ENCODE measurements at regions not wholly inside any gene's neighbourhood (a gene's known extent, or its start where the extent isn't known, plus 50 kb on each side); places are given as distances from the start of the nearest gene placed in this dataset.
"Not testable (repeated sequence)": the region's sequence is repeated elsewhere in the genome, so short reads cannot be mapped to it uniquely, and the experiment has no call there.

DNA sequence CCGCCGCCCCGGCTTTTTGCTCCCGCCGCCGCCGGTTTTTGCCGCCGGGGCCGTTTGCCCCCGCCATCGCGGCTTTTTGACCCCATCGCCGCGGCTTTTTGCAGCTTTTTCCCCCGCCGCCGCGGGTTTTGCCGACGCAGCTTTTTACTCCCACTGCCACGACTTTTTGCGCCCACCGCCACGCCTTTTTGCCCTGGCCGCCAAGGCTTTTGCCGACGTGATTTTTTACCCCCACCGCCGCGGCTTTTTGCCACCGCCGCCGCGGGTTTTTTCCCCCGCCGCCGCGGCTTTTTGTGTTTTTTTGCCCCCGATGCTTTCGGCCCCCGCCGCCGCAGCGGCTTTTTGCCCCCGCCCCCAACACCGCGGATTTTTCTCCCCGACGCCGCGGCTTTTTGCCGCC, 5001.9 kb upstream of the OR11H1 start:
- H3K36me3 ChIP-seq (replicated peaks); in situ Hi-C loops (cut with MboI; ENCODE audit: low sequenced_read_pairs); H3K4me3 ChIP-seq; H3K27me3 ChIP-seq (ENCODE audit: low read depth); H3K9me3 ChIP-seq; H3K4me1 ChIP-seq: not testable (repeated sequence)
- DNase-seq (ENCODE audit: low spot score in 2 of 2) = peak in 1 of 2 experiments; percentile 0

DNA sequence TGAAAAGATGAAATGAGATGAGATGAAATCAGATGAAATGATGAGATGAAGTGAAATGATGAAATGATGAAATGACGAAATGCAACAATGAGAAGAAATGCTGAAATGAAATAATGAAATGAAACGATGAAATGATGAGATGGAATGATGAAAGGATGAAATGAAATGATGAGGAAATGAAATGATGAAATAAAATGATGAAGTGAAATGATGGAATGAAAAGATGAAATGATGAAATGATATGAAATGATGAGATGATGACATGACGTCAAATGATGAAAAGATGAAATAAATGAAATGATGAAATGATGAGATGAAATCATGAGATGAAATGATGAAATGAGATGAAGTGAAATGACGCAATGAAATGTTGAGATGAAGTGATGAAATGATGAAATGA, 4996.9 kb upstream of the OR11H1 start:
- DNase-seq (ENCODE audit: low spot score in 2 of 2); H3K4me3 ChIP-seq; in situ Hi-C loops (cut with MboI; ENCODE audit: low sequenced_read_pairs); H3K27me3 ChIP-seq (ENCODE audit: low read depth); H3K4me1 ChIP-seq; H3K36me3 ChIP-seq (replicated peaks); H3K9me3 ChIP-seq: not testable (repeated sequence)

DNA sequence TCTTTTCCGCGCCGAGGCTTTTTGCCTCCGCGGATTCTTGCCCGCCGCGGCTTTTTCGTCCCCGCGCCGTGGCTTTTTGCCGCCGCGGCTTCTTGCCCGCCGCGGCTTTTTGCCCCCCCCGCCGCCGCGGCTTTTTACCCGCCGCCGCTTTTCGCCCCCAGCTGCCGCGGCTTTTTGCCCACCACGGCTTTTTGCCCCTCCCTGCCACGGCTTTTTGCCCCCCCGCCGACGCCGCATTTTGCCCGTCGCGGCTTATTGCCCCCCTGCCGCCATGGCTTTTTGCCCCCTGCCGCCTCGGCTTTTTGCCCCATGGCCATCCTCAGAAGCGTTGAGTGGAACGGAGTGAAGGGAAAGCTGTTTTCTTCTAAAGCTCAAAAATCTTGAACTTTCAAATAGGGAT, 4955.5 kb upstream of the OR11H1 start:
- H3K4me1 ChIP-seq; H3K36me3 ChIP-seq (replicated peaks); H3K9me3 ChIP-seq; DNase-seq (ENCODE audit: low spot score in 2 of 2); in situ Hi-C loops (cut with MboI; ENCODE audit: low sequenced_read_pairs); H3K4me3 ChIP-seq; H3K27me3 ChIP-seq (ENCODE audit: low read depth): not testable (repeated sequence)

DNA sequence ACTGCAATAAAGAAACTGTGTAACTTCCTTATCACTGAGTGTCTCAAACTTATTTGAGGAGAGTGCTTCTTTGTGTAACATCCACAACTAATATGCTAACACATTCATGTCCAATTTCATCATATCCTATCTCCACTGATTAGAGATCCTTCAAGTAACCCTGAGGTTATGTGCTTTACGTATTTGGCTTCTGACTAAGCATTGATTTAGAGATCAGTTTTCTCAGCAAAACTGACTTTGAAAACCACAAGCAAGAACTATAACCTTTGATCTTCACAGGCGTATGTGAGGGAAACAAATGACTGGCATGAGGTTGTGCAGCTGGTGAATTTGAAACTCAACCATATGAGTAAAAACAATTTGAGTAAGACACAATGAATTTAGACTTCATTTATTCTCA, 4926.9 kb upstream of the OR11H1 start:
- H3K4me1 ChIP-seq; H3K36me3 ChIP-seq (replicated peaks); DNase-seq (ENCODE audit: low spot score in 2 of 2); in situ Hi-C loops (cut with MboI; ENCODE audit: low sequenced_read_pairs); H3K4me3 ChIP-seq; H3K9me3 ChIP-seq; H3K27me3 ChIP-seq (ENCODE audit: low read depth): not testable (repeated sequence)

DNA sequence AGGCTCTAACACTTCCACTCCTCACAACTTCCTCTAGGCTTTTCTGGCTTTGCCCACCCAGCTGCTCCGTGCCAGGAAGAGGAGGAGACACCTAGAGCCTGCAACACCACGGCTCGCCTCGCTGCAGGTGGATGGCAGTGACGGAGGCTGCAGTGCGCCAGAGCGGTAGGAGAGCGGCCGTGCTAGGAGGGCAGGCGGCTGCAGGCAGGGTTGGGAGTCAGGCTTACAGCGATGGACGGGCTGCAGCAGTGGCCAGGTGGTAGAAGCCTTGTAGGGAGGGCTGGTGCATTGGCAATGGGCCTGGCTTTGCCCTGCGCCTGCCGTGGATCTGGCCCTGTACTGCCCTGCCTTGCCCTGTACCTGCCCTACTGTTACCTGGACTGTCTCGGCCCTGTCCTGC, 4896.0 kb upstream of the OR11H1 start:
- H3K9me3 ChIP-seq = not testable (repeated sequence)

DNA sequence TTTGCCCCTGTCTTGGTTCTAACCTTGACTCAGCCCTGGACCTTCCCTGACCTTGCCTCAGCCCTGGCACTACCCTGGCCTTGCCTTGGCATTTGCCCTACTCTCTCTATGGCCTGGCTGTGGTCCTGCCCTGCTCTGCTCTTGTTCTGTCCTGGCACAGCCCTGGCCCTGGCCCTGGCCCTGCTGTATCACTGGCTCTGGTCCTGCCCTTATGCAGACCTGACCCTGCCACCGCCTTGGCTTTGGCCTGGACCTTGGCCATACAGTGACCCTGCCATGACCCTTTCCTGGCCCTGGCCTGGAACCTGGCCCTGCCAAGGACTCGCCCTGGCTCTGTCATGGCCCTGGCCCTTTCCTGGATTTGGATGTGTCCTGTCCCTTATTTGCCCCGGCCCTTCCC, 4892.7 kb upstream of the OR11H1 start:
- H3K36me3 ChIP-seq (replicated peaks); H3K4me1 ChIP-seq; H3K27me3 ChIP-seq (ENCODE audit: low read depth); in situ Hi-C loops (cut with MboI; ENCODE audit: low sequenced_read_pairs); DNase-seq (ENCODE audit: low spot score in 2 of 2); H3K4me3 ChIP-seq; H3K9me3 ChIP-seq: not testable (repeated sequence)

More for the DNA sequence above, 4896.0 kb upstream of the OR11H1 start:
- DNase-seq (ENCODE audit: low spot score in 2 of 2); in situ Hi-C loops (cut with MboI; ENCODE audit: low sequenced_read_pairs); H3K27me3 ChIP-seq (ENCODE audit: low read depth); H3K36me3 ChIP-seq (replicated peaks); H3K4me3 ChIP-seq; H3K4me1 ChIP-seq: not testable (repeated sequence)

DNA sequence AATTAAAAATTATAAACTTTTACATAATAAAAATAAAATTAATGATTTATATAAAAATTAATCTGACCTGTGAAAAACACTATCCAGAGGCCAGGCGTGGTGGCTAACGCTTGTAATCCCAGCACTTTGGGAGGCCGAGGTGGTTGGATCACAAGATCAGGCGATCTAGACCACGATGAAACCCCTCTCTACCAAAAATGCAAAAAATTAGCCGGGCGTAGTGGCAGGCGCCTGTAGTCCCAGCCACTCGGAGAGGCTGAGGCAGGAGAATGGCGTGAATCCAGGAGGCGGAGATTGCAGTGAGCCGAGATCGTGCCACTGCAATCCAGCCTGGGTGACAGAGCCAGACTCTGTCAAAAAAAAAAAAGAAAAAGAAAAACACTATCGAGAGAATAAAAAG, 4865.2 kb upstream of the OR11H1 start:
- in situ Hi-C loops (cut with MboI; ENCODE audit: low sequenced_read_pairs); DNase-seq (ENCODE audit: low spot score in 2 of 2); H3K27me3 ChIP-seq (ENCODE audit: low read depth); H3K9me3 ChIP-seq; H3K4me3 ChIP-seq; H3K36me3 ChIP-seq (replicated peaks); H3K4me1 ChIP-seq: not testable (repeated sequence)

DNA sequence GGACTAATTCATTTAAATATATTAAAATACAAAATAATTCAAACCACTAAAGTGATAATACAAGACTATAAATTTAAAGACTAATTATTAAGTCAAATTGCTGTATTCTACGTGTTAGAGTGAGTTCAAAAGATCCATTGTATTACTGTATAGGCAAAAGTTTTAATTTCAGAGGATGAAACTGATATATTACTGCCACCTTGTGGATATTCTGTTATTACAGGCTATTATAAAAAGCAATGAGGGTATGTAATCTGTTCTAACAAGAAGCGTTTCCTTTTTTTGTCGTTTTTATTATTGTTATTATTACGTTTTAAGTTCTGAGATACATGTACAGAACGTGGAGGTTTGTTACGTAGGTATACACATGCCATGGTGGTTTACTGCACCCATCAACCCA, 4854.9 kb upstream of the OR11H1 start:
- H3K36me3 ChIP-seq (replicated peaks); H3K9me3 ChIP-seq; H3K27me3 ChIP-seq (ENCODE audit: low read depth); H3K4me3 ChIP-seq; in situ Hi-C loops (cut with MboI; ENCODE audit: low sequenced_read_pairs); H3K4me1 ChIP-seq; DNase-seq (ENCODE audit: low spot score in 2 of 2): not testable (repeated sequence)

DNA sequence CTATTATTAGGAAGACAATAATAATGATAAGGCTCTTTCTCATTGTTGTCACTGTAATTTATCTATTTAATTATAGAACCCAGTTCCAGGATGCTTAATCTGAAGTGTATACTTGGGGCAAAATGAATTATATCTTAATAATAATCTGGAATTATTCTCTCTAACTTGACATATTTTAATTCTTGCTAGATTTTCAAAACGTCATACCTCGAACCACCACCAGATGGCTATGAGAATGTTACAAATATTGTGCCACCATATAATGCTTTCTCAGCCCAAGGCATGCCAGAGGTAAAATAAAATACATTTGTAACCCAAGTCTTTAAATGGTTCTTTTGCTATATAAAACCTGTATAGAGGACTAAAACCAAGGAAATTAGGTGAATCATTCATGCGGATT, 4849.3 kb upstream of the OR11H1 start:
- in situ Hi-C loops (cut with MboI; ENCODE audit: low sequenced_read_pairs); H3K36me3 ChIP-seq (replicated peaks); H3K4me3 ChIP-seq; H3K27me3 ChIP-seq (ENCODE audit: low read depth); H3K4me1 ChIP-seq; DNase-seq (ENCODE audit: low spot score in 2 of 2); H3K9me3 ChIP-seq: not testable (repeated sequence)

DNA sequence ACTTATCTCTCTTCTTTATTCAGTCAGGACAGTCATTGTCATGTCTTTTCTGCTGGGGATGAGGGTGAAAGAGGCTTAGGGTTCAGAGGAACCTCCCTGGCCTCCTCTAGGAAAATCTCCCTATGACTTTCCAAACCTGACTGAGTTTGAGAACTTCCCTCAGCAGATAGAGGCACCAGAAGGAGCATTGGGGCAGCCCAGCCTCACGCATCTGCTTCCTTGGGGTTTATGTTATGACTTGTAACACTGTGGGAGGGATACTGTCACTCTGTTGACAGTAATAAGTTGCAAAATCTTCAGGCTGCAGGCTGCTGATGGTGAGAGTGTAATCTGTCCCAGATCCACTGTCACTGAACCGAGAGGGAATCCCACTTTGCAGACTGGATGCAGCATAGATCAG, 4842.6 kb upstream of the OR11H1 start:
- DNase-seq (ENCODE audit: low spot score in 2 of 2); H3K27me3 ChIP-seq (ENCODE audit: low read depth); H3K4me3 ChIP-seq; H3K4me1 ChIP-seq; H3K36me3 ChIP-seq (replicated peaks); in situ Hi-C loops (cut with MboI; ENCODE audit: low sequenced_read_pairs); H3K9me3 ChIP-seq: not testable (repeated sequence)

DNA sequence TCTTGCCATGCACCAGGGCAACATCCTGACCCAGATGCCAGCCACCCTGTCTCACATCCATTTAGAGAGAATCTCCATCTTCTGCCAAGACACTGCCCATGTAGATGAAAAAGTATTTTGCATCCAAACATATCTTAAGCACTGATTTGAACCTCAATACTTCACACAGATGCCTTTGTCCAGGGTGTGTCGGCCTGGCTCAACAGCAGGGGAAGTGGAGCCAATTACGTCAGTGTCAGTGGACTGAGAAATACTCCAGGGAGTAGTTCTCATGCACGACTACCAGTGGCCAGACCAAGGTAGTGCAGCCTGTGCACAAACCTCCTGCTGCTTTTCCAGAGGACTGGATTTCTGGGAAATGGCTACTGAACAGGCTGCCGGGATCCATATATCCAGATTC, 4840.7 kb upstream of the OR11H1 start:
- H3K9me3 ChIP-seq; DNase-seq (ENCODE audit: low spot score in 2 of 2); H3K4me3 ChIP-seq; in situ Hi-C loops (cut with MboI; ENCODE audit: low sequenced_read_pairs); H3K27me3 ChIP-seq (ENCODE audit: low read depth); H3K4me1 ChIP-seq; H3K36me3 ChIP-seq (replicated peaks): not testable (repeated sequence)

DNA sequence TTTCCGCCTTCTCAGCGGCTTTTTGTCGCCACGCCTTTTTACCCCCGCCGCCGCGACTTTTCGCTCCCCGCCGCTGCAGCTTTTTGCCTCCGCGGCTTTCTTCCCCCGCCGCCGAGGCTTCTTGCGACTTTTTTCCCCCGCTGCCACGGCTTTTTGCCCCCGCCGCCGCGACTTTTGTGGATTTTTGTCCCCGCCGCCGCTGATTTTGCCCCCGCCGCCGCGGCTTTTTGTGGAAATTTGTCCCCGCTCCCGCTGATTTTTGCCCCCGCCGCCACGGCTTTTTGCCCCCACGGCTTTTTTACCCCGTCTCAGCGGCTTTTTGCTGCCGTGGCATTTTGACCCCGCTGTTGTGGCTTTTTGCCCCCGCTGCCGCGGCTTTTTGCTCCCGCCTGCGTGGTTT, 4829.2 kb upstream of the OR11H1 start:
- in situ Hi-C loops (cut with MboI; ENCODE audit: low sequenced_read_pairs); H3K36me3 ChIP-seq (replicated peaks); H3K4me1 ChIP-seq; H3K27me3 ChIP-seq (ENCODE audit: low read depth); H3K4me3 ChIP-seq; H3K9me3 ChIP-seq; DNase-seq (ENCODE audit: low spot score in 2 of 2): not testable (repeated sequence)

DNA sequence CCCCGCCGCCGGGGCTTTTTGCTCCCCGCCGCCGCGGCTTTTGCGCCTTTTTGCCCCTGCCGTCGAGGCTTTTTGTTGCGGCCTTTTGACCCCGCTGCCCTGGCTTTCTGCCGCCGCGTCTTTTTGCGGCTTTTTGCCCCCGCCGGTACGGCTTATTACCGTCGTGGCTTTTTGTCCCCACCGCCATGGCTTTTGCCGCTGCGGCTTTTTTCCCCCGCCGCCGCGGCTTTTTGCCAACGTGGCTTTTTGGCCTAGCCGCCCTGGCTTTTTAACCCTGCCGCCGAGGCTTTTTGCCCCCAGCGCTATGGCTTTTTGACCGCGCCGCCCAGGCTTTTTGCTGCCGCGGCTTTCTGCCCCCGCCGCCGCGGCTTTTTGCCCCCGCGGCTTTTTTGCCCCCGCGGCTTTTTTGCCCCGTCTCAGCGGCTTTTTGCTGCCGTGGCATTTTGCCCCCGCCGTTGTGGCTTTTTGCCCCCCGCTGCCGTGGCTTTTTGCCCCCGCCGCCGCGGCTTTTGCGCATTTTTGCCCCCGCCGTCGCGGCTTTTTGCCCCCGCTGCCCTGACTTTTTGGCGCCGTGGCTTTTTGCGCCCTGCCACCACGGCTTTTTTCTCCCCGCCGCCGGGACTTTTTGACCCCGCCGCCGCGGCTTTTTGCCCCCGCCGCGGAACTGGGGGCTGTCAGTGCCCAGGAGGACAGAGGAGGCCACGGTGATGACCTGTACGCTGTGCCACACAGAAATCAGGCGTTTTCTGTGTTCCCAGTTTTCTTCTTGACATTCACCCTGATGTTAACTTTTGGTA, 4828.5 kb upstream of the OR11H1 start:
- H3K27me3 ChIP-seq (ENCODE audit: low read depth); H3K9me3 ChIP-seq; in situ Hi-C loops (cut with MboI; ENCODE audit: low sequenced_read_pairs); H3K36me3 ChIP-seq (replicated peaks); H3K4me1 ChIP-seq; H3K4me3 ChIP-seq; DNase-seq (ENCODE audit: low spot score in 2 of 2): not testable (repeated sequence)

DNA sequence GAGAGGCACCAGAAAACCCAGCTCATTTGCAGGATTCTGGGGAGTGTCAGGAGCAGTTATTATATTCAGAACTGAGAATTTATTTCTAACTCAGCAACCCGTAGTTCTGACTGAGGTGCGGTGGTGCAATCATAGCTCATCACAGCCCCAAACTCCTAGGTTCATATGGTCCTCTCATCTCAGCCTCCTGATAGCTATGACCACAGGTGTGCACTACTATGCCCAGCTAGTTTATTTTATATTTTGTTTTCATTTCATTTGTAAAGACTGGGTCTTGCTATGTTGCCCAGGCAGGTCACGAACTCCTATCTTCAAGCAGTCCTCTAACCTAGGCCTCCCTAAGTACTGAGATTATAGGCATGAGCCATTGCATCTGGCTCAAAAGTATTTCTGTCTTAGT, 4819.8 kb upstream of the OR11H1 start:
- H3K4me1 ChIP-seq; H3K27me3 ChIP-seq (ENCODE audit: low read depth); in situ Hi-C loops (cut with MboI; ENCODE audit: low sequenced_read_pairs); H3K36me3 ChIP-seq (replicated peaks); H3K4me3 ChIP-seq; DNase-seq (ENCODE audit: low spot score in 2 of 2); H3K9me3 ChIP-seq: not testable (repeated sequence)

DNA sequence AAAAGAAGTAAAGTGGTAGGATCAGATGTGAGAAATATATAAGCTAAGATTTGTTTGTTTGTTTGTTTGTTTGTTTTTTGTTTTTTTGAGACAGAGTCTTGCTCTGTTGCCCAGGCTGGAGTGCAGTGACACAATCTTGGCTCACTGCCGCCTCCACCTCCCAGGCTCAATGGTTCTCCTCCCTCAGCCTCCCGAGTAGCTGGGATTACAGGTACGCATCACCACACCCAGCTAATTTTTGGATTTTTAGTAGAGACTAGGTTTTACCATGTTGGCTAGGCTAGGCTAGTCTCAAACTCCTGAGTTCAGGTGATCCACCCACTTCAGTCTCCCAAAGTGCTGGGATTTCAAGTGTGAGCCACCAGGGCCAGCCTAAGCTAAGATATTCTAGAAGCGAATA, 4817.1 kb upstream of the OR11H1 start:
- DNase-seq (ENCODE audit: low spot score in 2 of 2); H3K4me3 ChIP-seq; in situ Hi-C loops (cut with MboI; ENCODE audit: low sequenced_read_pairs); H3K9me3 ChIP-seq; H3K4me1 ChIP-seq; H3K36me3 ChIP-seq (replicated peaks); H3K27me3 ChIP-seq (ENCODE audit: low read depth): not testable (repeated sequence)

All from HAP-1 (cell line).